BJ (cell line): ENCODE measurements at regions not wholly inside any gene's neighbourhood (a gene's known extent, or its start where the extent isn't known, plus 50 kb on each side); places are given as distances from the start of the nearest gene placed in this dataset.

Source experiments
- CTCF ChIA-PET: fragments of 350-600 bp; formaldehyde crosslinking; extraction: SDS; loops from one replicate; lab custom pipeline; 2021; ENCODE audit warnings: antibody characterized with exemption, inconsistent platforms; lab: Yijun Ruan, JAX
- POLR2A ChIA-PET: fragments of 300-600 bp; sonication (Branson Sonifier 250); formaldehyde crosslinking; extraction: SDS; loops from one replicate; lab custom pipeline; 2021; ENCODE audit warnings: antibody characterized with exemption; lab: Charles Lee
- DNase-seq: peaks from one replicate; pipeline ENCODE4 v3.0.0-alpha.2; 2011; ENCODE audit warnings: low read depth
- H3K27me3 ChIP-seq: 2 replicates; pipeline ENCODE4 v1.6.0; 2011; ENCODE audit warnings: low read length; ENCODE audit not compliant: control insufficient read depth, insufficient read depth
- H3K36me3 ChIP-seq: 2 replicates; pipeline ENCODE4 v1.5.1; 2011; ENCODE audit warnings: low read length; ENCODE audit not compliant: control insufficient read depth, insufficient read depth
- H3K4me3 ChIP-seq: 2 replicates; pipeline ENCODE4 v1.5.1; 2011; ENCODE audit warnings: low read depth, mild to moderate bottlenecking, control low read depth, low read length
- TF ChIP-seq, protein P1 (sequence below): IDR thresholded peaks from 2 replicates; pipeline ENCODE4 v1.5.1; 2011; ENCODE audit warnings: low read depth, mild to moderate bottlenecking, control low read depth, inconsistent platforms, low read length, moderate library complexity; ENCODE audit not compliant: insufficient read depth

DNA sequence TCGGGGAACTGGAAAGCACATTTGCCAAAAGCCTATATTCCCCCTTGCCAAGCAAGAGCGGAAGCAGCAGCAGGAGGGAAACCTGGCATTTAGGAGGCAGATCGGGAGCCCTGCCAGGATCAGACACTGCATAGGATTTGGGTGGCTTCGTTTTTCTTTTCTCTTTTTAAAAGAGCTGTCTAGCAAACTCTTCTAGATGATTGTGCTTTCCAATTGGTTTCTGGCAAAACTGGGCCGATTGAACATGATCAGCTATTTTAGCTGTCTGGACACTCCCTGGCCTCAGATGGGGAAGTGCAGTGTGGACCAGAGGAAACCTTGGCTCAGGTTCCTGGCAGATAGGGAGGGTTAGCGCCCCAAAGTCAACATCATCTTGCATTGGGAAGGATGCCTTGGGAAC lies 414.0 kb upstream of the KAZN start:
- CTCF ChIA-PET = no interaction called here
- Histone ChIP-seq H3K36me3 (no peaks in the 10 kb centered on the region), H3K4me3 (no peak overlapping the region), H3K27me3 (no peaks in the 10 kb centered on the region)
- POLR2A ChIA-PET = no interaction called here
- TF ChIP-seq, protein P1, sequence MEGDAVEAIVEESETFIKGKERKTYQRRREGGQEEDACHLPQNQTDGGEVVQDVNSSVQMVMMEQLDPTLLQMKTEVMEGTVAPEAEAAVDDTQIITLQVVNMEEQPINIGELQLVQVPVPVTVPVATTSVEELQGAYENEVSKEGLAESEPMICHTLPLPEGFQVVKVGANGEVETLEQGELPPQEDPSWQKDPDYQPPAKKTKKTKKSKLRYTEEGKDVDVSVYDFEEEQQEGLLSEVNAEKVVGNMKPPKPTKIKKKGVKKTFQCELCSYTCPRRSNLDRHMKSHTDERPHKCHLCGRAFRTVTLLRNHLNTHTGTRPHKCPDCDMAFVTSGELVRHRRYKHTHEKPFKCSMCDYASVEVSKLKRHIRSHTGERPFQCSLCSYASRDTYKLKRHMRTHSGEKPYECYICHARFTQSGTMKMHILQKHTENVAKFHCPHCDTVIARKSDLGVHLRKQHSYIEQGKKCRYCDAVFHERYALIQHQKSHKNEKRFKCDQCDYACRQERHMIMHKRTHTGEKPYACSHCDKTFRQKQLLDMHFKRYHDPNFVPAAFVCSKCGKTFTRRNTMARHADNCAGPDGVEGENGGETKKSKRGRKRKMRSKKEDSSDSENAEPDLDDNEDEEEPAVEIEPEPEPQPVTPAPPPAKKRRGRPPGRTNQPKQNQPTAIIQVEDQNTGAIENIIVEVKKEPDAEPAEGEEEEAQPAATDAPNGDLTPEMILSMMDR = no peak
- no peak for DNase-seq

DNA sequence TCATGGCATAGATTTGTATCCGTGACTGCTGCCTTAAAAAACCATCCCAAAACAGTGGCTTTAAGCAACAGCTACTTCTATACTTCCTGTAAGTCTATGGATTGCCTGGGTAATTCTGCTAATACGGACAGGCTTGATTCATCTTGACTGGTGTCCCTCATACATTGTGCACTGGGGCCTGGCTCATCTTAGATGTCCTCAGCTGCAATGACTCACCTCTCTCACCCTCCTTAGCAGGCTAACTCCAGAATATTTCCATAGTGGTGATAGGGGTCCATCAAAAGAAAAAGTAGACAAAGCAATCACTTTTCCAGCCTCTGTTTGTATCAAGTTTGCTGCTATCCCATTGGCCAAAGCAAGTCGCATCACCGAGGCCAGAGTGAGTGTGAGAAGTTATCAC lies 409.1 kb upstream of the KAZN start:
- CTCF ChIA-PET = no interaction called here
- POLR2A ChIA-PET = no interaction called here
- DNase-seq = no peak
- Histone ChIP-seq H3K36me3 (no peaks in the 10 kb centered on the region), H3K27me3 (no peaks in the 10 kb centered on the region), H3K4me3 (no peak overlapping the region)
- TF ChIP-seq, protein P1 = no peak

DNA sequence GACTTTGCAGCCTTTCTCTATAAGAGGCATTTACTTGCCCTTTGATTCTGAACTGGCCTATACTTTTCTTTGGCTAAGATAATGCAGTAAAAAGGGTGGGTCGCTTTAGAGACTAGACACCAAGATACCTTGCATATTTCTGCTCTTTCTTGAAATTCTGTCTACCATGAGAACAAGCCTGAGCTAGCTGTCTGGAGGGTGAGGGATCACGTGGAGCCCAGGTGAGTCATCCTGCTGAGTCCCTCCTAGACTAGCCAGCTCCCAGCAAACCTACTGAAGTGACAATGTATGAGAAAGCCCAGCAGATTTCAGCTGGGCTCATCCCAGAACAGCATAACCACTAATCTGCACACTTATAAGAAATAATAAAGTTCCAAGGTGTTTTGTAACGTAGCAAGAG lies 408.0 kb upstream of the KAZN start:
- Histone ChIP-seq H3K27me3 (no peaks in the 10 kb centered on the region), H3K4me3 (no peak overlapping the region), H3K36me3 (no peaks in the 10 kb centered on the region)
- DNase-seq = no peak
- TF ChIP-seq, protein P1 = no peak
- ChIA-PET CTCF (no interaction called here), POLR2A (no interaction called here)

DNA sequence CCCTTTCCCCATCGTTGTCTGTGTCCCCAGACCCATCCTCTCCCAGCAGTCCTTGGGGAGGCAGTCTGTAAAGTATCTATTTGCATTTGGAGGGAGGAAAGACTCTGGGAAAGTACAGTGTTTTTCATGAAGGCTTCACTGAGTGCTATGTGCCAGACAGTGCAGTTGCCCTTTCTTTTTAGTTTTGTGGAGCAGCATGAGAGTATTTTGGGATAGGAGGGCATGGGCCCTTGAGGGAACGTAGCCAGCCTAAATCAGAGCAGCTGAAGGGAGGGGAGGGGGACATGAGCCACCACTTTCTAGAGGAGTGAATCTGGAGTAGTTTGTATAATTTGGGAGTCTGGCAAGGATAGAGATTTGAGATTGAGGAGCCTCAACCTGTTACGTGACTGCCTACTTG lies 404.0 kb upstream of the KAZN start:
- no peak for DNase-seq
- CTCF ChIA-PET = no interaction called here
- TF ChIP-seq, protein P1 = no peak
- H3K27me3 ChIP-seq = no peaks in the 10 kb centered on the region
- no peaks in the 10 kb centered on the region for H3K36me3 ChIP-seq
- H3K4me3 ChIP-seq = no peak overlapping the region
- POLR2A ChIA-PET = no interaction called here

DNA sequence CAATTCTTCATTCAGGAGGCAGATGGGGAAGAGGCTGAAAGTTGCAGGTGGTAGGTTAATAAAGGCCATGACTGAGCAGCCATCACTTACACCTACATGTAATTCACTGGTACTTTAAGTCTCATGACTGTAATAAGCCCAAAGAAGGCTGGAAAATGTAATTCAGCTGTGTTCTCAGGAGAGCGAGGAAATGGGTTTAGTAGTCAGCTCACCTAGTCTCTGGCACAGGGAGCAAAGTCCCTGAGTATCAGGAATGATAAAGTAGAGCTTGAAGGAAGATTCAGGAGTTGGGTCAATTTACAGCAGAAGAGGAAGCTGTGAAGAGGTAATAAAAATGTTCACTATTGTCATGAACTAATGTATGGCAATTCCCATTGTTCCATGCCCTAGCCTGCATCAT lies 393.4 kb upstream of the KAZN start:
- CTCF ChIA-PET = no interaction called here
- Histone ChIP-seq H3K36me3 (no peaks in the 10 kb centered on the region), H3K4me3 (no peak overlapping the region), H3K27me3 (no peaks in the 10 kb centered on the region)
- no peak for DNase-seq
- POLR2A ChIA-PET = no interaction called here
- TF ChIP-seq, protein P1 = no peak
